ENCODE measurements at regions not wholly inside any gene's neighbourhood (a gene's known extent, or its start where the extent isn't known, plus 50 kb on each side); places are given as distances from the start of the nearest gene placed in this dataset.

DNA sequence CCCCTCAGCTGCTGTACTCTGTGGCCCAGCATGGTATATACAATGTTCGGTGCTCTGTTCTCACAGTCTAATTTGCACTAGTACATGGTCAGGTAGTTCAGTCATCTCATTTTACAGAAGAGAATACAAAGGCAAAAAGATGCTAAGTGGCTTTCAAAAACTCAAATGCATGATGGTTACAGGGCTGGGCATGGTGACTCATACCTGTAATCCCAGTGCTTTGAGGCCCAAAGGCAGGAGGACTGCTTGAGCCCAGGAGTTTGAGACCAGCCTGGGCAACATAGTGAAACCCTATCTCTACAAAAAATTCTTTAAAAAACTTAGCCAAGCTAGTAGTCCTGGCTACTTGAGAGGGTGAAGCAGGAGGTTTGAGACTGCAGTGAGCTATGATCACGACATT, 210.5 kb upstream of the KIT start:
- CTCF ChIA-PET = no interaction called here

DNA sequence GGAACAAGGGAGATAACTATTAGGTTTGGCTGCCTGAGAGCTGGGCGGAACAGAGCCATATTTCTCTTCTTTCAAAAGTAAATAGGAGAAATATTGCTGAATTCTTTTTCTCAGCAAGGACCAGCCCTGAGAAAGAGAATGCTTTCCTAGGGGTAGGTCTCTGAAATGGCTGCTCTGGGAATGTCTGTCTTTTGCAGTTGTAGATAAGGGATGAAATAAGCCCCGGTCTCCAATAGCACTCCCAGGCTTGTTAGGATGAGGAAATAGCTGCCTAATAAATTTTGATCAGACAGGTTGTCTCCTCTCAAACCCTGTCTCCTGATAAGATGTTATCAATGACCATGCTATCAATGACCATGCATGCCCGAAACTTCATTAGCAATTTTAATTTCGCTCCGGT, 207.8 kb upstream of the KIT start:
- SMC1A ChIA-PET (ENCODE audit: uncharacterized antibody, unreplicated experiment) = no interaction called here
- RAD21 ChIA-PET (ENCODE audit: unreplicated experiment) = no interaction called here
- BruUV-seq (replicated peaks) = no TSS peak
- H3K4me1 ChIP-seq (ENCODE audit: control insufficient read depth, insufficient read depth, low read length) = no peaks in the 10 kb centered on the region
- in situ Hi-C loops (cut with MboI) = no loop called here
- H4K20me1 ChIP-seq (ENCODE audit: control insufficient read depth, insufficient read depth) = no peaks in the 10 kb centered on the region
- POLR2A ChIA-PET = no interaction called here
- H3K4me3 ChIP-seq = no peak overlapping the region
- intact Hi-C loops (cut with micrococcal nuclease; ENCODE audit: unreplicated experiment) = no loop called here
- FAIRE-seq (no peak), DNase-seq (ENCODE audit: low read depth, low spot score) (no peak), ATAC-seq (no peak)
- H3K9me3 ChIP-seq (replicated peaks; ENCODE audit: control insufficient read depth, insufficient read depth, low read length) = no peaks in the 10 kb centered on the region; the same call in 2 of the 3 replicates
- no peaks in the 10 kb centered on the region for H3K79me2 ChIP-seq (ENCODE audit: control insufficient read depth, insufficient read depth, low read length)
- no peaks in the 10 kb centered on the region; a peak in 1 of 4 replicates for H3K27me3 ChIP-seq (replicated peaks in 1 of 2; ENCODE audit: control insufficient read depth in 2 of 2, insufficient read depth in 2 of 2, low read length in 1 of 2)
- H3K9ac ChIP-seq (ENCODE audit: control insufficient read depth, insufficient read depth, low read length) = no peak overlapping the region
- H2AFZ ChIP-seq (ENCODE audit: control insufficient read depth, low read depth, low read length) = no peak overlapping the region
- WGBS (ENCODE audit: insufficient coverage, insufficient replicate concordance, low lambda C conversion rate, missing lambda C conversion rate) = 9% methylated on average over 5 of the region's 5 CpGs
- CTCF ChIA-PET = no interaction called here
- no peak overlapping the region for H3K27ac ChIP-seq (ENCODE audit: control insufficient read depth, insufficient read depth)
- H3K4me2 ChIP-seq (ENCODE audit: control insufficient read depth, insufficient read depth) = no peak overlapping the region
- H3K36me3 ChIP-seq (ENCODE audit: control insufficient read depth in 2 of 2, insufficient read depth in 2 of 2, low read length in 1 of 2) = no peaks in the 10 kb centered on the region
- TF ChIP-seq CBX5 (IDR thresholded peaks at IDR 0.05; ENCODE audit: low read depth) (0 out of 2 replicates have a peak, but pooled peaks have one; percentile 33), WRNIP1 (IDR thresholded peaks at IDR 0.05; ENCODE audit: borderline replicate concordance, low read depth, low read length) (no peak), TAF1 (IDR thresholded peaks at IDR 0.05; ENCODE audit: borderline replicate concordance, low read depth, low read length) (no peak), JUNB (IDR thresholded peaks at IDR 0.05) (no peak)
- TF ChIP-seq, protein P1, sequence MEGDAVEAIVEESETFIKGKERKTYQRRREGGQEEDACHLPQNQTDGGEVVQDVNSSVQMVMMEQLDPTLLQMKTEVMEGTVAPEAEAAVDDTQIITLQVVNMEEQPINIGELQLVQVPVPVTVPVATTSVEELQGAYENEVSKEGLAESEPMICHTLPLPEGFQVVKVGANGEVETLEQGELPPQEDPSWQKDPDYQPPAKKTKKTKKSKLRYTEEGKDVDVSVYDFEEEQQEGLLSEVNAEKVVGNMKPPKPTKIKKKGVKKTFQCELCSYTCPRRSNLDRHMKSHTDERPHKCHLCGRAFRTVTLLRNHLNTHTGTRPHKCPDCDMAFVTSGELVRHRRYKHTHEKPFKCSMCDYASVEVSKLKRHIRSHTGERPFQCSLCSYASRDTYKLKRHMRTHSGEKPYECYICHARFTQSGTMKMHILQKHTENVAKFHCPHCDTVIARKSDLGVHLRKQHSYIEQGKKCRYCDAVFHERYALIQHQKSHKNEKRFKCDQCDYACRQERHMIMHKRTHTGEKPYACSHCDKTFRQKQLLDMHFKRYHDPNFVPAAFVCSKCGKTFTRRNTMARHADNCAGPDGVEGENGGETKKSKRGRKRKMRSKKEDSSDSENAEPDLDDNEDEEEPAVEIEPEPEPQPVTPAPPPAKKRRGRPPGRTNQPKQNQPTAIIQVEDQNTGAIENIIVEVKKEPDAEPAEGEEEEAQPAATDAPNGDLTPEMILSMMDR (IDR thresholded peaks at IDR 0.05 in 2 of 3, conservative IDR thresholded peaks at IDR 0.05 in 1 of 3; ENCODE audit: control insufficient read depth in 2 of 3, extremely low read depth in 1 of 3, insufficient read depth in 1 of 3, low read depth in 3 of 3, low read length in 3 of 3) = no peak
- TF ChIP-seq, protein P2, sequence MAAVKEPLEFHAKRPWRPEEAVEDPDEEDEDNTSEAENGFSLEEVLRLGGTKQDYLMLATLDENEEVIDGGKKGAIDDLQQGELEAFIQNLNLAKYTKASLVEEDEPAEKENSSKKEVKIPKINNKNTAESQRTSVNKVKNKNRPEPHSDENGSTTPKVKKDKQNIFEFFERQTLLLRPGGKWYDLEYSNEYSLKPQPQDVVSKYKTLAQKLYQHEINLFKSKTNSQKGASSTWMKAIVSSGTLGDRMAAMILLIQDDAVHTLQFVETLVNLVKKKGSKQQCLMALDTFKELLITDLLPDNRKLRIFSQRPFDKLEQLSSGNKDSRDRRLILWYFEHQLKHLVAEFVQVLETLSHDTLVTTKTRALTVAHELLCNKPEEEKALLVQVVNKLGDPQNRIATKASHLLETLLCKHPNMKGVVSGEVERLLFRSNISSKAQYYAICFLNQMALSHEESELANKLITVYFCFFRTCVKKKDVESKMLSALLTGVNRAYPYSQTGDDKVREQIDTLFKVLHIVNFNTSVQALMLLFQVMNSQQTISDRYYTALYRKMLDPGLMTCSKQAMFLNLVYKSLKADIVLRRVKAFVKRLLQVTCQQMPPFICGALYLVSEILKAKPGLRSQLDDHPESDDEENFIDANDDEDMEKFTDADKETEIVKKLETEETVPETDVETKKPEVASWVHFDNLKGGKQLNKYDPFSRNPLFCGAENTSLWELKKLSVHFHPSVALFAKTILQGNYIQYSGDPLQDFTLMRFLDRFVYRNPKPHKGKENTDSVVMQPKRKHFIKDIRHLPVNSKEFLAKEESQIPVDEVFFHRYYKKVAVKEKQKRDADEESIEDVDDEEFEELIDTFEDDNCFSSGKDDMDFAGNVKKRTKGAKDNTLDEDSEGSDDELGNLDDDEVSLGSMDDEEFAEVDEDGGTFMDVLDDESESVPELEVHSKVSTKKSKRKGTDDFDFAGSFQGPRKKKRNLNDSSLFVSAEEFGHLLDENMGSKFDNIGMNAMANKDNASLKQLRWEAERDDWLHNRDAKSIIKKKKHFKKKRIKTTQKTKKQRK (IDR thresholded peaks at IDR 0.05; ENCODE audit: low read depth, low read length) = no peak

More for the DNA sequence above, 210.5 kb upstream of the KIT start:
- FAIRE-seq (no peak), DNase-seq (ENCODE audit: low read depth, low spot score) (no peak), ATAC-seq (no peak)
- RAD21 ChIA-PET (ENCODE audit: unreplicated experiment) = no interaction called here
- BruUV-seq (replicated peaks) = no TSS peak
- Histone ChIP-seq H3K9ac (ENCODE audit: control insufficient read depth, insufficient read depth, low read length) (no peak overlapping the region), H3K36me3 (ENCODE audit: control insufficient read depth in 2 of 2, insufficient read depth in 2 of 2, low read length in 1 of 2) (no peaks in the 10 kb centered on the region), H4K20me1 (ENCODE audit: control insufficient read depth, insufficient read depth) (no peaks in the 10 kb centered on the region), H3K4me1 (ENCODE audit: control insufficient read depth, insufficient read depth, low read length) (no peaks in the 10 kb centered on the region), H3K9me3 (replicated peaks; ENCODE audit: control insufficient read depth, insufficient read depth, low read length) (no peaks in the 10 kb centered on the region; the same call in 2 of the 3 replicates), H3K79me2 (ENCODE audit: control insufficient read depth, insufficient read depth, low read length) (no peaks in the 10 kb centered on the region), H3K27ac (ENCODE audit: control insufficient read depth, insufficient read depth) (no peak overlapping the region), H2AFZ (ENCODE audit: control insufficient read depth, low read depth, low read length) (no peak overlapping the region), H3K4me3 (no peak overlapping the region), H3K27me3 (replicated peaks in 1 of 2; ENCODE audit: control insufficient read depth in 2 of 2, insufficient read depth in 2 of 2, low read length in 1 of 2) (peaks cover 0 to 2% of the 10 kb centered on the region in 2 experiments; a peak in 2 of 4 replicates), H3K4me2 (ENCODE audit: control insufficient read depth, insufficient read depth) (no peak overlapping the region)
- WGBS (ENCODE audit: insufficient coverage, insufficient replicate concordance, low lambda C conversion rate, missing lambda C conversion rate) = 45% methylated on average over 2 of the region's 2 CpGs
- POLR2A ChIA-PET = no interaction called here
- in situ Hi-C loops (cut with MboI) = no loop called here
- SMC1A ChIA-PET (ENCODE audit: uncharacterized antibody, unreplicated experiment) = no interaction called here
- intact Hi-C loops (cut with micrococcal nuclease; ENCODE audit: unreplicated experiment) = no loop called here
- no peak for TF ChIP-seq STAT3 (IDR thresholded peaks at IDR 0.05; ENCODE audit: low read depth, low read length)
- no peak for TF ChIP-seq NRF1 (conservative IDR thresholded peaks at IDR 0.05; ENCODE audit: low read depth, low read length)
- no peak for TF ChIP-seq KAT2A (conservative IDR thresholded peaks at IDR 0.05; ENCODE audit: control insufficient read depth, low read depth, low read length)

Measured in GM12878 (cell line).